22Rv1 (cell line): ENCODE measurements at regions not wholly inside any gene's neighbourhood (a gene's known extent, or its start where the extent isn't known, plus 50 kb on each side); places are given as distances from the start of the nearest gene placed in this dataset.

Source experiments
- CTCF ChIP-seq: fragments of 450-650 bp; IDR thresholded peaks from 2 replicates; pipeline ENCODE4 v1.5.1; 2017; ENCODE audit warnings: mild to moderate bottlenecking
- ZFX ChIP-seq: fragments of 450-650 bp; IDR thresholded peaks from 2 replicates; pipeline ENCODE4 v1.6.1; 2017; ENCODE audit warnings: antibody characterized with exemption, borderline replicate concordance

GRCh38 chr16:82523815-82524214 lies 103.0 kb upstream of the CDH13 start:
- TF ChIP-seq CTCF: no peak
- TF ChIP-seq ZFX: no peak
